ENCODE measurements at regions not wholly inside any gene's neighbourhood (a gene's known extent, or its start where the extent isn't known, plus 50 kb on each side); places are given as distances from the start of the nearest gene placed in this dataset.

DNA sequence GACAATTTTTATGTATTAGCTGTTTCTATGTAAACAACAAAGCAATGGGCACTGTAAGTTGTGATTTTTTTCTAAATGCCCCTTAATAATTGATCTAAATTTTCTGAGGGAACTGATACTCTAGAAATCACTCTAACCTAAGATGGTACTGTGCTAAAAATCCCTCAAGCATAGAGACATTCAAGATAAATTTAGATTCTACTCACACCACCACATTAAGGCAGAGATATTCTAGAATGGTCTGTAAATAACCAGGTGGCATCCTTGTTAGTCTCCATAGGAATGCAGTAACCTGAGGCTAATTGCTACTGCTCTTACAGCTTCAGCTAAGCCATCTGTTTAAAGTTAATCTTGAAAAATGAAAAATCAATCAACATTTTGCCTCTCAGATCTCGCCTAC, 87.3 kb downstream of the SLC41A2 start:
- TF ChIP-seq, protein P1, sequence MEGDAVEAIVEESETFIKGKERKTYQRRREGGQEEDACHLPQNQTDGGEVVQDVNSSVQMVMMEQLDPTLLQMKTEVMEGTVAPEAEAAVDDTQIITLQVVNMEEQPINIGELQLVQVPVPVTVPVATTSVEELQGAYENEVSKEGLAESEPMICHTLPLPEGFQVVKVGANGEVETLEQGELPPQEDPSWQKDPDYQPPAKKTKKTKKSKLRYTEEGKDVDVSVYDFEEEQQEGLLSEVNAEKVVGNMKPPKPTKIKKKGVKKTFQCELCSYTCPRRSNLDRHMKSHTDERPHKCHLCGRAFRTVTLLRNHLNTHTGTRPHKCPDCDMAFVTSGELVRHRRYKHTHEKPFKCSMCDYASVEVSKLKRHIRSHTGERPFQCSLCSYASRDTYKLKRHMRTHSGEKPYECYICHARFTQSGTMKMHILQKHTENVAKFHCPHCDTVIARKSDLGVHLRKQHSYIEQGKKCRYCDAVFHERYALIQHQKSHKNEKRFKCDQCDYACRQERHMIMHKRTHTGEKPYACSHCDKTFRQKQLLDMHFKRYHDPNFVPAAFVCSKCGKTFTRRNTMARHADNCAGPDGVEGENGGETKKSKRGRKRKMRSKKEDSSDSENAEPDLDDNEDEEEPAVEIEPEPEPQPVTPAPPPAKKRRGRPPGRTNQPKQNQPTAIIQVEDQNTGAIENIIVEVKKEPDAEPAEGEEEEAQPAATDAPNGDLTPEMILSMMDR (IDR thresholded peaks at IDR 0.05) = no peak
- no peak for TF ChIP-seq POLR2AphosphoS5 (IDR thresholded peaks at IDR 0.05)

Measured in sigmoid colon (tissue), 4 donors.